PC-3 (cell line): ENCODE measurements at regions not wholly inside any gene's neighbourhood (a gene's known extent, or its start where the extent isn't known, plus 50 kb on each side); places are given as distances from the start of the nearest gene placed in this dataset.

Experiments
- CTCF ChIP-seq: fragments of 300-600 bp; sonication (generic); conservative IDR thresholded peaks from 2 replicates; pipeline ENCODE4 v1.5.1; 2017; ENCODE audit warnings: antibody characterized with exemption, low read depth, mild to moderate bottlenecking, low read length
- EZH2phosphoT487 ChIP-seq: fragments of 300-600 bp; sonication (generic); IDR thresholded peaks from 2 replicates; pipeline ENCODE4 v1.6.1; 2018; ENCODE audit warnings: mild to moderate bottlenecking, antibody characterized with exemption, low read length, borderline replicate concordance

GRCh38 chr6:170165085-170165470, 125.8 kb downstream of the DLL1 start:
- TF ChIP-seq CTCF, result no peak
- TF ChIP-seq EZH2phosphoT487, result no peak
